GM13976 (cell line): ENCODE measurements at regions not wholly inside any gene's neighbourhood (a gene's known extent, or its start where the extent isn't known, plus 50 kb on each side); places are given as distances from the start of the nearest gene placed in this dataset.
"Not testable (repeated sequence)": the region's sequence is repeated elsewhere in the genome, so short reads cannot be mapped to it uniquely, and the experiment has no call there.

Source experiments
- DNase-seq: peaks from one replicate; pipeline ENCODE4 v3.0.0; 2012; ENCODE audit warnings: low spot score
- CTCF ChIP-seq: IDR thresholded peaks from 2 replicates; pipeline ENCODE4 v1.5.1; 2012; ENCODE audit warnings: borderline replicate concordance, mild to moderate bottlenecking; ENCODE audit not compliant: insufficient read depth; ENCODE audit errors: extremely low read depth, missing control alignments, control extremely low read depth
- in situ Hi-C: fragments of 300-500 bp; cut with MboI; formaldehyde crosslinking; loops from one replicate; pipeline ENCODE4 v1.12.0; 2022; ENCODE audit warnings: low sequenced_read_pairs, mixed read lengths, inconsistent platforms; ENCODE audit not compliant: unreplicated experiment

DNA sequence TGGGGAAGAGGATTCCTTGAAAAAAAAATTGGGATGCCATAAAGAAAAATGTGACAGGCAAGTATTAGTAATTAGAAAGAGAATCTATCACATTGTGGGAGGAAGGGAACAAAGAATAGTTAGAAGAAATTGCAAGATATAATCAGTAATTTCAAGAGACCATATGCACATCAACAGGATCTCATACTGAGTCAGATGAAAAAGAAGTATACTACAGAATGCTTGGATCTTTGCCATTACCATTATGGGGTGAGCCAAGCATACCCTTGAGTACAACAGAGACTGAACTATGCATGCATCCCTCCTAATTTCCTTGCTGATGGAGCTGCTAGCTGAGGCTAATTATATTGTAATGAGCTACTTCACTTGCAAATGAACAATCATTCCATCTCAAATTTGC, 287.6 kb downstream of the PAPSS1 start:
- DNase-seq = no peak
- in situ Hi-C loops = no loop called here
- no peak for TF ChIP-seq CTCF

DNA sequence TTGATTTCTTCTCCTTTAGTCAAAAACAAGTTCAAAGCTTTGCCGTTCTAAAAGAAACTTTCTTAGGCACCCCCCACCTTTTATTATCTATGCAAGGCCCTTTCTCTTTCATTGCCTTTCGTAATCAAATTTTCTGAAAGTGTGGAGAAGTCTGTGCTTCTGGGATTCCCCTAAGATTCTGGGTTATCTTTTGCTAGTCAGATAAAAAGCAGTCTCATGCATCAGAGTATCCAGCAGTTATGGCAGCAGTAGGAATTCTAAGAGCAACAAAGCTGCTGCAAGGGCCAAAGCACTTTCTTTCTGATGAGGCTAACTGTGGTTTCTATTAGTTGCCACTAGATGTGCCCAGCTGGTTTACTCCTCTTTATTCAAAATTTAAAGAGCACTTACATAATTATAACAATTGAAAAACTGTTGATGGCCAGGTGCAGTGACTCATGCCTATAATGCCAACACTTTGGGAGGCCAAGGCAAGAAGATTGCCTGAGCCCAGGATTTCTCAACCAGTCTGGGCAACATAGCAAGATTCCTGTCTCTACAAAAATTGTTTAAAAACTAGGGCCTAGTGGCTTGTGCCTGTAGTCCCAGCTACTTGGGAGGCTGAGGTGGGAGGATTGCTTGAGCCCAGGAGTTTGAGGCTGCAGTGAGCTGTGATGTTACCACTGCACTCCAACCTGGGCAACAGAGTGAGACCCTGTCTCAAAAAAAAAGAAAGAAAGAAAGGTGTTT, 296.2 kb downstream of the PAPSS1 start:
- in situ Hi-C loops = no loop called here
- TF ChIP-seq CTCF = no peak
- DNase-seq = no peak

GRCh38 chr4:107419536-107419935, 300.5 kb downstream of the PAPSS1 start:
- in situ Hi-C loops, DNase-seq: not testable (repeated sequence)

DNA sequence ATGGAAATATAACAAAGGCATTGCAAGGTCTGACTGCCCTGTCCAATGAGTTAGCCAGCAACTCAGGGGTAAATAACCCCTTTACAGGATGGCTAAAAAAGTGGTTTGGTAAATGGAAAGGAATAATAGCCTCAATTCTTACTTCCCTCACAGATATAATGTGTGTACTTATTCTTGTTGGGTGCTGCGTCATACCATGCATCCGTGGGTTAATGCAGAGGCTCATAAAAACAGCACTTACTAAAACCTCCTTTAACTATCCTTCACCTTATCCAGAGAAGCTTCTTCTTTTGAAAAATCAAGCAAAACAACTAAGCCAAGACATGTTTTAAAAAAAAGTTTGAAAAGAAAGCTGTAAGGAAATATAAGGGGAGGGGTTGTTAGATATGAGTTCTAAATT, 301.0 kb downstream of the PAPSS1 start:
- in situ Hi-C loops = no loop called here
- no peak for TF ChIP-seq CTCF

DNA sequence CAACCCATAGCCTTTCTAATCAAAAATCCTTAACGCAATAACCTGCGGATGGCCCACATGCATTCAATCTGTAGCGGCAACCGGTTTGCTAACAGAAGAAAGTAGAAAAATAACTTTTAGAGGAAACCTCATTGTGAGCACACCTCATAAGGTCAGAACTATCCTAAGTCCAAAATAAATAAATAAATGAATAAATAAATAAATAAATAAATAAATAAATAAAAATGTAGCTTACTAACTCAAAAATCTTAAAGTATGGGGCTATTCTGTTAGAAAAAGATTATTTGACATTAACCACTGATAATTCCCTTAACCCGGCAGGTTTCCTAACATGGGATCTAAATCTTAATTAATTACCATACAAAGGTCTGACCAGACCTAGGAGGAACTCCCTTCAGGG, 304.5 kb downstream of the PAPSS1 start:
- in situ Hi-C loops, DNase-seq: not testable (repeated sequence)

More for the DNA sequence above, 301.0 kb downstream of the PAPSS1 start:
- DNase-seq = no peak

- in situ Hi-C loops, DNase-seq: not testable (repeated sequence)
Measured at GRCh38 chr4:107409872-107410271, 310.2 kb downstream of the PAPSS1 start.

DNA sequence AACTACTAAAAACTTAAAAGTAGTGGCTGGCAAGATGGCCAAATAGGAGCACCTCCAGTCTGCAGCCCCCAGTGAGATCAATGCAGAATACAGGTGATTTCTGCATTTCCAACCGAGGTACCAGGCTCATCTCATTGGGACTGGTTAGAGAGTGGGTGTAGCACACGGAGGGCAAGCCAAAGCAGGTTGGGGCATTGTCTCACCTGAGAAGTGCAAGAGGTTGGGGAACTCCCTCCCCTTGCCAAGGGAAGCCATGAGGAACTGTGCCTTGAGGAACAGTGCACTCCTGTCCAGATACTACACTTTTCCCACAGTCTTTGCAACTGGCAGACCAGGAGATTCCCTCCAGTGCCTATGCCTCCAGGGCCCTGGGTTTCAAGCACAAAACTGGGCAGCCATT, 311.1 kb downstream of the PAPSS1 start:
- in situ Hi-C loops = no loop called here
- DNase-seq = no peak
- no peak for TF ChIP-seq CTCF

- no peak for TF ChIP-seq CTCF
- no peak for DNase-seq
- in situ Hi-C loops = no loop called here
Measured at GRCh38 chr4:107404591-107405300, 315.3 kb downstream of the PAPSS1 start.
